NCI-H1092 (cell line): ENCODE measurements at regions not wholly inside any gene's neighbourhood (a gene's known extent, or its start where the extent isn't known, plus 50 kb on each side); places are given as distances from the start of the nearest gene placed in this dataset.
A peak's percentile ranks its signal among the peaks of the same experiment; 100 is the strongest.

Experiments
- DNase-seq: peaks from one replicate; lab custom pipeline; 2025; lab: John Stamatoyannopoulos, UW

DNA sequence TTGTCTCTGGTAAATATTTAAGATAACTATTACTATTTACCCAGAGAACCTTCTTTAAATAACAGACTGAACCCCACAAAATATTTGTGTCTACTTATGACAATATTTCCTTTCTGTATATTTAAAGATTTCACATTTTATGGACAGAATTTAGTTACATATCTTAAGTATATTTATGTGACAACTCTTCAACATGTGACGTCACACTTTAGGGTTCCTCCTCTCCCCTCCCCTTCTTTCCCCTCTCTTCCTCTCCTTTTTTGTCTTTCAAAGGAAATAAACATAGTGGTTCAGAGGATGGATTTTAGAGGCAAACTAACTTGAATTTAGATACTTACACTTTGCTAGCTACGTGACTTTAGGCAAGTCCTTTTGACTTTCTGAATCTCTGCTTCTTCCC is 655.6 kb upstream of the NUDT12 start:
- DNase-seq, result no peak

DNA sequence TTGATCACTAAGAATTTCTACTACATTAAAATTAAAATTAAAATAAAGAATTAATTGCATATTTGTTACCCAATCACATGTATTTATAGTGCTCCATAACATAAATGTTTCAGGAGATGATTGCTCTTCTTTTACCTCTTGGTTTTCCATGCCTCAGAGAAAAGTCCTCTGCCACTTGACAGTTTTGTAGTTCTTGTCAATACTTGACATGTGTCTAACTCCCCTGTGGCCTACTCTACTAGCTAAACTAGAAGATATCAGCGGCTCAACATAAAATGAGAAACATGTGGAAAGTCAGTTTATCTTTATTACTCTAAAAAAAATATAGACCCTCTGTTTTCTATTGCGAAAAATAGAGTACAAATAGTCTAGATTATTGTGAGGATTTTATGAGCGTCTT is 650.6 kb upstream of the NUDT12 start:
- no peak for DNase-seq

DNA sequence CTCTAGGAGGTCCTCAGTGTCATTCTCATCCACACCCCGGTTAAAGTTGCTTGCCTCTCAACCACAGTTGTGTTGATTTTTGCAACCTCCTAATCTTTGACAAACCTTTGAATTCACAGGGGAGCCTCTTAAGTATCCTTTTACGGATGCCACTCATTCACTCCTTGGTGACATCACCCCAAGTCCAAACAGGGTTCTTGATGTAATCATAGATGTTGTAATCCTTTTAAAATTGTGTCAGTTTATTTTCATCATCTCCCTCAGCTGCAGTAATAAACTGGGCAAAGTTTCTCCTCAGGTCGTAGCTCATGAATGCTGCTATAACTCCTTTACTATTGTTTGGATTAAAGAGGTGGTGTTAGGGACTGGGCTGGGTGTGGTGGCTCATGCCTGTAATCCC is 637.2 kb upstream of the NUDT12 start:
- no peak for DNase-seq

GRCh38 chr5:104198156-104198555 is 635.6 kb upstream of the NUDT12 start:
- no peak for DNase-seq

GRCh38 chr5:104189909-104190308 is 627.3 kb upstream of the NUDT12 start:
- DNase-seq, result no peak

GRCh38 chr5:104189031-104189430 is 626.4 kb upstream of the NUDT12 start:
- DNase-seq, result no peak

- no peak for DNase-seq
Observed at GRCh38 chr5:104187656-104188055, 625.1 kb upstream of the NUDT12 start.

GRCh38 chr5:104186510-104186909 is 623.9 kb upstream of the NUDT12 start:
- no peak for DNase-seq

- no peak for DNase-seq
Observed at GRCh38 chr5:104186100-104186499, 623.5 kb upstream of the NUDT12 start.

DNA sequence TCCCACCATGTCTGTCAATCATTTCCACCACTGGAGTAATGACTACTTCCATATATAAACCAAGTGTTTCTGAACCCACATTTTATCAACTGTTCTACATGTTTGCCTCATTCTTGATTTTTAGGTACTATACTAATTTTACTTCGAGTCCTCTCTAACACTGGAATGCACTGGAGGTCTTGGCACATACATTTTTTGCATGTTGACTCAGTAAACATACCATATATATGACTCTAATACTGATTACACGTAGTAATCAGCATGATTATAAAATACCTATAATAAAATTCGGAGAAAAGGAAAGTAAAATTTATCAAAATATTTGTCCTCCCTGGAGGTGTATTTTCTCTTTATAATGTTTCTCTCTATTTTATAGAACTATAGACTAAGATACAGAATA is 621.7 kb upstream of the NUDT12 start:
- DNase-seq, result no peak

DNA sequence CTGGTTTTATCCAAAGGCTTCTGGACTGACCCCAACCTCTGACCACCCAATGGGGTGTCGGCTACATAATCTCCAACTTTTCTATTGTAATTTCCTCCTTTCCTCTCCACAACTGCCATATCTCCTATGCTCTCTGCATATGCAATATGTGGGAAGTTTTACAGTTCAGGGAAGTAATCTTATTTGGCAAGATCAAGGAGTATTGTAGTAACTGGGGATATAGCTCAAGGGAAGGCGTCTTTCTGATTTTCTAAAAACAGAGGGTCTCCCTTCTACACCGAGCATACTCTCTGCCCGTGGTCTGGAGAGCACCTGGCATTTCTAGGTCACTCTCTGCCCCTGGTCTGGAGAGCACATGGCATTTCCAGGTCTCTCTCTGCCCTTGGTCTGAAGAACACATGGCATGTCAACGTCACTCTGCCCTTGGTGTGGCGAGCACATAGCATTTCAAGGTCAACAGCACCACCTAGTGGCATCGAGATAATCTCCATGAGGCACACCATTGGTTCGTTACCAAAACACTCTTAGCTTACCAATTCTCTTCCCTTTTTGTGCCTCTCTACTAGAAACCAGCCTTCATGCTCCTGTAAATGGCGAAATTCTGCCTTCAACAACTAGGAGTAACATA is 616.4 kb upstream of the NUDT12 start:
- no peak for DNase-seq

- no peak for DNase-seq
Observed at GRCh38 chr5:104178066-104178465, 615.5 kb upstream of the NUDT12 start.

DNA sequence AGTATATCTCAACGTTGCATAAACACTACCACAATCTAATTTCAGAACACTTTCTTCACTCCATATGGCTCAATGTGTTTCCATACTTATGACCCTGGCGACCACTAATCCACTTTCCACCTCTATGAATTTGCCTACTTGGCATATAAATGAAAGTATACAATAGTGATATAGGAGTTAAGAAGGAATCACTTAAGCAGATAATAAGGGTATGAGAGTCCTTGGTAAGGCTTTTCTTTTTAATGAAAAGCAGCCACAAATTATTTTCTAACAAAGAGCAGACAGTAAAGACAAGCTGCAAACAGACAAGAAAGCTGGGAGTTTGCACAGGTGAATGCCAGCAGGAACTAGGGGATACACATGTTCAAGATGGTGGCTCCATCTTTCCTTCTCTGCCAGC is 615.1 kb upstream of the NUDT12 start:
- no peak for DNase-seq

DNA sequence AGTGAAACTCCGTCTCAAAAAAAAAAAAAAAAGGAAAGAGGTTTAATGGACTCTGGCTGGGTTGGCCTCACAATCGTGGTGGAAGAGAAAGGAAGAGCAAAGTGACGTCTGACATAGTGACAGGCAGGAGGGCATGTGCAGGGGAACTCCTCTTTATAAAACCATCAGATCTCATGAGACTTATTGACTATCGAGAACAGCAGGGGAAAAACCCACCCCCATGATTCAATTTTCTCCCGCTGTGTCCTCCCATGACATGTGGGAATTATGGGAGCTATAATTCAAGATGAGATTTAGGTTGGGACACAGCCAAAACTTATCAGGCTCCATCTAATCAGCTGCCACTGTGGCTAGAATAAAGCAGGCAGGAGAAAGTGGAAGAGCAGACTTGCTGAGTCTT is 610.4 kb upstream of the NUDT12 start:
- no peak for DNase-seq

- no peak for DNase-seq
Observed at GRCh38 chr5:104171958-104172690, 609.5 kb upstream of the NUDT12 start.

GRCh38 chr5:104170926-104171325 is 608.3 kb upstream of the NUDT12 start:
- DNase-seq, result no peak

DNA sequence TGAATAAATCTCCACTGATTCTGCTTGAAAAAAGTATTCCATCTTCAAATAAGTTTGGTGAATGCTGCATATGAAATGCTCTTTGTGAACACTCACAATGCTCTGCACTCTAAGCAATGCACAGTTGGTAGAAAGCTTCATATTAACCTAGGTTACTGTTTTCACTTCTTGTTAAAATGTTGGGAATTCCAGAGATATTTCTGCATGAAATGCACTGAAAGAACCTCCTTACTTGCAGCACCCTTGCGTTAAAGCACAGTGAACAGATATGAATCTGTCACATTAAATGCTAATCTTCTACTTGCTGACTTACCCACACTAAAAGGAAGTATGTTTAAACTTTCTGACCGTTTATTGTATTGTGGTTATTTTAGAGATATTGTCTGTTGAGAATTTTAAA is 584.1 kb upstream of the NUDT12 start:
- DNase-seq, result no peak

DNA sequence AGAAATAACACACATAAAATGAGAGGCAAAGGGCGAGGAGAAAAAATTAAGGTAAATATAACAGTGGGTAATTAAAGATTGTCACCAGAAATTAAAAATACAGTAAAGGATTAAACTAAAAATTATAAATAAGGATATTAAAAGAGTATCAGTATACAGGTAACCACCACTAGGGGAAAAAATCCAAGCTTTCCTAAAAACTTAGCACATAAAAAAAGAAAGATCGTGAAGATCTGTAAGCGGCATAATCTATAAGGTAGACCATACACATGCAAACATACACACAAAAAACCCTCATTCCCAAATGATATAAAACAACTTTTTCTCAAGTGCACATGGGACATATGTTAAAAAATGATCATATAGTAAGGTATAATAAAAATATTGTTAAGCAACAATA is 577.3 kb upstream of the NUDT12 start:
- no peak for DNase-seq

- no peak for DNase-seq
Observed at GRCh38 chr5:104130320-104130719, 567.7 kb upstream of the NUDT12 start.

DNA sequence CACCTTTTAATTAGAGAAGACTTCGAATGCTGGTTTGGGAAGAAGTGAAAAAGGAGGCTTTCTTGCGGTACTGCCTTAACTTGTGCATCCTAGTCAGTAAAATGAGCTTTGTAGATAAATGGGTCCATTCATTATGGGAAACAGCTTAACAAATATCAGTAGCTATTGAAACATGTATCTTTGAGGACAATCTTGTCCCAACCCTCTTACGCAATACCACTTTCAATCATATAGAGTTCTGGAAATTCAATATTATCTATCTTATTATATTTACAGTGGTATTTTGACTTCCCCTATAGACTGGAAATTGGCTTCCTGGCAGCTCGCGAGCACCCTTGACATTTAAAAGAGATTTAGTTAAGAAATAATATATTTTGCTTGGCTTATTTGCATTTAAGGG is 565.8 kb upstream of the NUDT12 start:
- no peak for DNase-seq

DNA sequence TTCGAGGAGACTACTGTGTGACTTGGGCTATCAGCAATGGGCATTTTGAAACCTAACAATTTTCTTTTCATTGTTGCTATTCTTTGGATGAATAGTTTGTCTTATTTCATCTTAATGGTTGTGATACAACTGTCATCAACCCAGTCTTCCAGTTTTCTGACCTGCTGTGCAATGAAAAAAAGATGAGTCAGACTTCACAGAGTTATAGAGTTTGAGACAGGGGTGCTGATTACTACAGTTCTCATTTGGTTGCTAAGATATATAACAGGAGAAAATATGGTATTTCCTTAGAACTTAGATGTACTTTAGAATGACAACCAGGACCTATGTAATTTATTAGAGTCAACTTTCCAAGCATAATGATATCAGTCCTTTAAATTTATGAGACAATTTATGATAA is 564.4 kb upstream of the NUDT12 start:
- no peak for DNase-seq

GRCh38 chr5:104119529-104119928 is 556.9 kb upstream of the NUDT12 start:
- no peak for DNase-seq

GRCh38 chr5:104111632-104112031 is 549.0 kb upstream of the NUDT12 start:
- no peak for DNase-seq

DNA sequence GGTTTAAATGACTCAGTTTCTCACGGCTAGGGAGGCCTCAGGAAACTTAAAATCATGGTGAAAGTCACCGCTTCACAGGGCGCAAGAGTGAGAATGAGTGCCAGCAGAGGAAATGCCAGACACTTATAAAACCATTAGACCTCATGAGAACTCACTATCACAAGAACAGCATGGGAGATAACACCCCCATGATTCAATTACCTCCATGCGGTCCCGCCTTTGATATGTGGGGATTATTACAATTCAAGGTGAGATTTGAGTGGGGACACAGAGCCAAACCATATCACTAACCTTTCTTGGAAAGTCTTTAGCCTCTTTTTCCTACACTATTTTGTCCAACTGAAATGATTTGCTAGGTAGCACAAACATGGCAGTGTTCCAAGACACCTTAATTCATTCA is 533.9 kb upstream of the NUDT12 start:
- peak; percentile 0 for DNase-seq
